Uterus (tissue), 3 donors: ENCODE measurements at regions not wholly inside any gene's neighbourhood (a gene's known extent, or its start where the extent isn't known, plus 50 kb on each side); places are given as distances from the start of the nearest gene placed in this dataset.

ENCODE experiments used
- DNase-seq, 2 donors: peaks; one replicate each; pipeline ENCODE4 v3.0.0-alpha.2; 2019 to 2020
- H3K27ac ChIP-seq, 2 donors: fragments of 200-600 bp; sonication (generic); 1 replicate in 1 of 2; 2 replicates in 1 of 2; pipeline ENCODE4 v1.5.1; 2016 to 2018
- H3K27me3 ChIP-seq, 2 donors: fragments of 200-600 bp; sonication (generic); one replicate each; pipeline ENCODE4 v1.5.1; 2018 to 2019; ENCODE audit warnings: control low read depth in 1 of 2
- H3K36me3 ChIP-seq, 2 donors: fragments of 200-600 bp; sonication (generic); one replicate each; pipeline ENCODE4 v1.5.1; 2019; ENCODE audit warnings: control low read depth in 1 of 2
- H3K4me1 ChIP-seq, 2 donors: fragments of 200-600 bp; sonication (generic); one replicate each; pipeline ENCODE4 v1.5.1; 2018 to 2019; ENCODE audit warnings: control low read depth in 1 of 2
- H3K4me3 ChIP-seq, 2 donors: fragments of 200-600 bp; sonication (generic); 1 replicate in 1 of 2; 2 replicates in 1 of 2; pipeline ENCODE4 v1.5.1; 2018 to 2019; ENCODE audit warnings: mild to moderate bottlenecking in 1 of 2
- H3K9me3 ChIP-seq, 2 donors: fragments of 200-600 bp; sonication (generic); one replicate each; pipeline ENCODE4 v1.5.1; 2019; ENCODE audit warnings: control low read depth in 1 of 2
- POLR2A ChIP-seq, 2 donors: fragments of 450-650 bp; IDR thresholded peaks; one replicate each; pipeline ENCODE4 v1.6.1; 2016; ENCODE audit warnings: antibody characterized with exemption in 2 of 2, mild to moderate bottlenecking in 1 of 2, moderate library complexity in 1 of 2
- intact Hi-C: fragments of 100-400 bp; cut with DNase I; formaldehyde crosslinking; loops from one replicate; pipeline ENCODE4 v1.15.1; 2023; ENCODE audit warnings: low total_unique reads
- TF ChIP-seq, protein P1 (sequence below), 4 experiments: fragments of 200-600 bp in 2 of 4; fragments of 450-650 bp in 2 of 4; sonication (generic) in 2 of 4; IDR thresholded peaks; one replicate each; pipeline ENCODE4 v1.5.1; 2016 to 2019; ENCODE audit warnings: antibody characterized with exemption in 4 of 4, mild to moderate bottlenecking in 2 of 4, moderate library complexity in 1 of 4
- donor health status: DM: yes; HTN: yes; CAD: no.

GRCh38 chr1:188241629-188242028, 1412.9 kb downstream of the PLA2G4A start:
- no peak overlapping the region for H3K27ac ChIP-seq
- no peak overlapping the region for H3K4me3 ChIP-seq
- no peak for DNase-seq
- no peaks in the 10 kb centered on the region for H3K36me3 ChIP-seq
- TF ChIP-seq, protein P1, sequence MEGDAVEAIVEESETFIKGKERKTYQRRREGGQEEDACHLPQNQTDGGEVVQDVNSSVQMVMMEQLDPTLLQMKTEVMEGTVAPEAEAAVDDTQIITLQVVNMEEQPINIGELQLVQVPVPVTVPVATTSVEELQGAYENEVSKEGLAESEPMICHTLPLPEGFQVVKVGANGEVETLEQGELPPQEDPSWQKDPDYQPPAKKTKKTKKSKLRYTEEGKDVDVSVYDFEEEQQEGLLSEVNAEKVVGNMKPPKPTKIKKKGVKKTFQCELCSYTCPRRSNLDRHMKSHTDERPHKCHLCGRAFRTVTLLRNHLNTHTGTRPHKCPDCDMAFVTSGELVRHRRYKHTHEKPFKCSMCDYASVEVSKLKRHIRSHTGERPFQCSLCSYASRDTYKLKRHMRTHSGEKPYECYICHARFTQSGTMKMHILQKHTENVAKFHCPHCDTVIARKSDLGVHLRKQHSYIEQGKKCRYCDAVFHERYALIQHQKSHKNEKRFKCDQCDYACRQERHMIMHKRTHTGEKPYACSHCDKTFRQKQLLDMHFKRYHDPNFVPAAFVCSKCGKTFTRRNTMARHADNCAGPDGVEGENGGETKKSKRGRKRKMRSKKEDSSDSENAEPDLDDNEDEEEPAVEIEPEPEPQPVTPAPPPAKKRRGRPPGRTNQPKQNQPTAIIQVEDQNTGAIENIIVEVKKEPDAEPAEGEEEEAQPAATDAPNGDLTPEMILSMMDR (IDR thresholded peaks at IDR 0.05): no peak
- no peaks in the 10 kb centered on the region for H3K9me3 ChIP-seq
- H3K4me1 ChIP-seq: no peaks in the 10 kb centered on the region
- intact Hi-C loops: no loop called here
- H3K27me3 ChIP-seq: no peaks in the 10 kb centered on the region

DNA sequence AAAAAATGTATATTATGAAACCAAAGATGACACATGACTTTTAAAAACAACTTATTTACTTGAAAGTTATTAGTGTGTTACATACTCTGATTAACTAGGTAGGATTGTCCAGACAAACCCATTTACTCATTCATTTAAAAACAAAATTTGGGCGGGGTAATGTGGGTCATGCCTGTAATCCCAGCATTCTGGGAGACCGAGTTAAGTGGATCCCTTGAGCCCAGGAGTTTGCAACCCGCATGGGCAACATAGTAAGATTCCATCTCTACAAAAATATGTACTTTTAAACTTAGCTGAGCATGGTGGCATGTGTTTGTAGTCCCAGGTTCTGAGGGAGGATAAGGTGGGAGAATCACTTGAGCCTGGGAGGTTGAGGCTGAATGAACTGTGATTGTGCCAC, 1414.7 kb downstream of the PLA2G4A start:
- no peaks in the 10 kb centered on the region for H3K4me1 ChIP-seq
- H3K27me3 ChIP-seq: no peaks in the 10 kb centered on the region
- H3K27ac ChIP-seq: no peak overlapping the region
- intact Hi-C loops: no loop called here
- H3K9me3 ChIP-seq: no peaks in the 10 kb centered on the region
- TF ChIP-seq POLR2A (IDR thresholded peaks at IDR 0.05): no peak
- TF ChIP-seq, protein P1 (IDR thresholded peaks at IDR 0.05): no peak
- no peak for DNase-seq
- H3K4me3 ChIP-seq: no peak overlapping the region
- no peaks in the 10 kb centered on the region for H3K36me3 ChIP-seq

DNA sequence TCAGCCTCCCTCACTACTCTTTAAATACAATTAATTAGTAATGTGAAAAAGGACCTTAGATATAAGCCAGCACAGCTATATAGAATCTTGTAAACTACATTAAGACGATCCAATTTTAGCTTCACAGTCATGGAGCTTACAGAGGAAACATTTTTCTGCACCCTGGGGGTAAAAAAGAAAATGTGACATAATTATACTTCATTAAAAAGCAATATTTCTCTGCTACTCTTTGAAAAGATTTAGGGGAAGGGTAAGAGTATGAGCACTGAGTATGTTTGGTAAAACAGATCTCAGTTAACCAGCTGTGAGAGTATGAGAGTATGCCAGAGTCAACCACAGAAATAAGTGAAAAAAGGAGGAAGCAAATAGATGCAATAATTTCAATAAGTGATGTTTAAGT, 1415.9 kb downstream of the PLA2G4A start:
- H3K4me3 ChIP-seq: no peak overlapping the region
- no peaks in the 10 kb centered on the region for H3K9me3 ChIP-seq
- DNase-seq: no peak
- intact Hi-C loops: no loop called here
- no peaks in the 10 kb centered on the region for H3K4me1 ChIP-seq
- H3K27ac ChIP-seq: no peak overlapping the region
- no peak for TF ChIP-seq POLR2A (IDR thresholded peaks at IDR 0.05)
- TF ChIP-seq, protein P1 (IDR thresholded peaks at IDR 0.05): no peak
- H3K27me3 ChIP-seq: no peaks in the 10 kb centered on the region
- H3K36me3 ChIP-seq: no peaks in the 10 kb centered on the region

- no peak for DNase-seq
- no peak for TF ChIP-seq POLR2A (IDR thresholded peaks at IDR 0.05)
- TF ChIP-seq, protein P1 (IDR thresholded peaks at IDR 0.05): no peak
- intact Hi-C loops: no loop called here
- Histone ChIP-seq H3K4me1 (no peaks in the 10 kb centered on the region), H3K36me3 (no peaks in the 10 kb centered on the region), H3K27me3 (no peaks in the 10 kb centered on the region), H3K9me3 (no peaks in the 10 kb centered on the region), H3K27ac (no peak overlapping the region), H3K4me3 (no peak overlapping the region)
Observed at GRCh38 chr1:188247255-188247654, 1418.5 kb downstream of the PLA2G4A start.

DNA sequence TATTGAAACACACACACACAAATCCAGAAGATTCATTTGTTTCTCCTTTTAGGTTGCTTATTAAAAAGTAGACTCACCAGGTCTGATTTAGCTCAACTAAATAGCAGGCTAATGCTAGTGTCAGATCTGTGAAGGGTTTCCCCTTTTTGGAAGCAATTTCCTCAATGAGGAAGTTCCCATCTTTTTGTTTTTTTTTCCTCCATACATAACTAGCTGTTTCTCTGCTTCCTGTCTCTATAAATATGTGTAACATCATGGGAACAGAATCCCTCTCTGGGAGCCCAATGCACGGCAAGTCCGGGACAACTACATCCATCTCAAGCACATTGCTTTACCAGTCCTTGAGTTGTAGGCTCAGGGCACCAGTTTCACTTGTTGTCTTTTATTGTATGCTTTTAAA, 1421.1 kb downstream of the PLA2G4A start:
- no peak for TF ChIP-seq POLR2A (IDR thresholded peaks at IDR 0.05)
- TF ChIP-seq, protein P1 (IDR thresholded peaks at IDR 0.05): no peak
- no peak overlapping the region for H3K4me3 ChIP-seq
- intact Hi-C loops: no loop called here
- no peaks in the 10 kb centered on the region for H3K9me3 ChIP-seq
- DNase-seq: no peak
- H3K36me3 ChIP-seq: no peaks in the 10 kb centered on the region
- H3K4me1 ChIP-seq: no peaks in the 10 kb centered on the region
- H3K27ac ChIP-seq: no peak overlapping the region
- no peaks in the 10 kb centered on the region for H3K27me3 ChIP-seq
